HFFc6 (cell line): ENCODE measurements at regions not wholly inside any gene's neighbourhood (a gene's known extent, or its start where the extent isn't known, plus 50 kb on each side); places are given as distances from the start of the nearest gene placed in this dataset.

ENCODE experiments used
- DNase-seq: peaks from one replicate; pipeline ENCODE4 v3.0.0-alpha.2; 2018
- H3K27ac Mint-ChIP-seq: 2 replicates; pipeline ENCODE4 v1.8.0; 2020; ENCODE audit warnings: mild to moderate bottlenecking, mixed read lengths
- H3K27me3 Mint-ChIP-seq: 2 replicates; pipeline ENCODE4 v1.8.0; 2021; ENCODE audit warnings: mild to moderate bottlenecking, moderate library complexity, mixed read lengths; ENCODE audit not compliant: insufficient read depth
- H3K36me3 Mint-ChIP-seq: 2 replicates; pipeline ENCODE4 v1.8.0; 2021; ENCODE audit warnings: low read depth, mixed read lengths
- H3K4me1 Mint-ChIP-seq: 2 replicates; pipeline ENCODE4 v1.8.0; 2020; ENCODE audit warnings: low read depth, mixed read lengths
- H3K4me3 Mint-ChIP-seq: 2 replicates; pipeline ENCODE4 v1.8.0; 2020; ENCODE audit warnings: mild to moderate bottlenecking, moderate library complexity, mixed read lengths
- H3K9me3 Mint-ChIP-seq: 2 replicates; pipeline ENCODE4 v1.8.0; 2020; ENCODE audit warnings: mild to moderate bottlenecking, mixed read lengths
- TF ChIP-seq, protein P1 (sequence below): fragments of 200-600 bp; sonication (generic); IDR thresholded peaks from 2 replicates; pipeline ENCODE4 v1.5.0; 2021; ENCODE audit warnings: antibody characterized with exemption, mild to moderate bottlenecking

DNA sequence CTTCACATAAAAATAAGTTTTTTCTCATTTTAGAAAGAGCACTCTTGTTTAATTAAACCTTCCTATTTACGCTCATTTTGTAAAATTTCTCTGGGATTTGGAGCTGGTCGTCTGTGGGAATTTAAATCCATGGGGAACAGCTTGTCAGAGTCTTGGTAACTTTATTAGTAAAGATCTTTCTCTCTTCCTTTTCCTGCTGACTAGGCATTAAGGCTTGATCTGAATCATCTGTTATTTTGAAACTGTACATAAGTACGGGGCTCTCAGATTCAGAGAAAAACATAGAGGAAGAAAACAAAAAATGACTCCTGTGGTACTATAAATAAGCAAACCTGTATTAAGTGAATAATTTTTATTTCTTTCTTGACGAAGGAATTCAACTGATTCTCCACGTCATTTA, 150.2 kb downstream of the ST6GAL2 start:
- H3K36me3 Mint-ChIP-seq: no peaks in the 10 kb centered on the region
- no peaks in the 10 kb centered on the region; the same call in 1 of the 2 replicates for H3K27me3 Mint-ChIP-seq
- H3K4me1 Mint-ChIP-seq: no peaks in the 10 kb centered on the region
- H3K27ac Mint-ChIP-seq: no peak overlapping the region
- DNase-seq: no peak
- H3K4me3 Mint-ChIP-seq: no peak overlapping the region
- peaks cover 8% of the 10 kb centered on the region; the same call in 1 of the 2 replicates for H3K9me3 Mint-ChIP-seq
- TF ChIP-seq, protein P1, sequence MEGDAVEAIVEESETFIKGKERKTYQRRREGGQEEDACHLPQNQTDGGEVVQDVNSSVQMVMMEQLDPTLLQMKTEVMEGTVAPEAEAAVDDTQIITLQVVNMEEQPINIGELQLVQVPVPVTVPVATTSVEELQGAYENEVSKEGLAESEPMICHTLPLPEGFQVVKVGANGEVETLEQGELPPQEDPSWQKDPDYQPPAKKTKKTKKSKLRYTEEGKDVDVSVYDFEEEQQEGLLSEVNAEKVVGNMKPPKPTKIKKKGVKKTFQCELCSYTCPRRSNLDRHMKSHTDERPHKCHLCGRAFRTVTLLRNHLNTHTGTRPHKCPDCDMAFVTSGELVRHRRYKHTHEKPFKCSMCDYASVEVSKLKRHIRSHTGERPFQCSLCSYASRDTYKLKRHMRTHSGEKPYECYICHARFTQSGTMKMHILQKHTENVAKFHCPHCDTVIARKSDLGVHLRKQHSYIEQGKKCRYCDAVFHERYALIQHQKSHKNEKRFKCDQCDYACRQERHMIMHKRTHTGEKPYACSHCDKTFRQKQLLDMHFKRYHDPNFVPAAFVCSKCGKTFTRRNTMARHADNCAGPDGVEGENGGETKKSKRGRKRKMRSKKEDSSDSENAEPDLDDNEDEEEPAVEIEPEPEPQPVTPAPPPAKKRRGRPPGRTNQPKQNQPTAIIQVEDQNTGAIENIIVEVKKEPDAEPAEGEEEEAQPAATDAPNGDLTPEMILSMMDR: no peak

DNA sequence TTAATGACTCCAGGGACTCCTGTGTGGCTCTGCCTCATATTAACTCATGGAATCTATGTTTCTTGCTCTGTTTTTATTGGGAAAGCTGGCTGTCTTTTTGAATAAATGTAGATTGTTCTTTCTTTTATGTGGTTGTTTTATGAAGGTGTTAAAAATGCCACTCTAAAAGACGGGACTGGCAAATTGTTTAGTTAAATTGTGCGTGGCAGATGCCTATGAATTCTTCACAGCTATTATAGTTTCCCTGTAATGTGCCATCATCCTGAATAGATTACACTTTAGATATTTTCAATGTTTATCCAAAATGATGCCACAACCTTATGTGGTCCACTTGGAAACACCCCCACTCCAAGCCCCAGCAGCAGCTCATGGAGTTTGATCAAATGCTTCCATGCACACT, 149.7 kb downstream of the ST6GAL2 start:
- Mint-ChIP-seq H3K27me3 (no peaks in the 10 kb centered on the region; the same call in 1 of the 2 replicates), H3K9me3 (peaks cover 8% of the 10 kb centered on the region; the same call in 1 of the 2 replicates), H3K36me3 (no peaks in the 10 kb centered on the region), H3K4me3 (no peak overlapping the region), H3K4me1 (no peaks in the 10 kb centered on the region), H3K27ac (no peak overlapping the region)
- no peak for DNase-seq
- TF ChIP-seq, protein P1: no peak

DNA sequence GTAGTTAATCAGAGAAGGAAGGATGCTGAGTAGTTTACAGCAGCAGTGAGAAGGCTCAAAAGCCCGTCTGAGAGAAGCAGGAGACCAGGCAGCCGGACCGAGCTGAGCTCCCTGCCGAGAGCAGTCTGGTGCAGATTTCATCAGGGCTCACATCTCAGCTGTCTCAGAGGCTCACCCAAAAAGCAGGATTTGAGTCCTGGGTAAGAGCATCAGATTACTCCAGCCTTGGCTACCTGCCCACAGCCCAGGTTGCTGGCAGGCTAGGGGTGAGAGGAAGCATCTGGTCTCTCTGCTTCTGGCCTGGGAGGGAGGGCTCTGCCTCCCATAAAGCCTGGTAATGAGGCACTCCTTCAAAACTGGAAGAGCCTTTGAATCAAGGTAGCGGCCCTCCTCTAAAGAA, 140.5 kb downstream of the ST6GAL2 start:
- Mint-ChIP-seq H3K9me3 (no peaks in the 10 kb centered on the region), H3K27ac (no peak overlapping the region), H3K27me3 (no peaks in the 10 kb centered on the region), H3K4me1 (no peaks in the 10 kb centered on the region), H3K36me3 (no peaks in the 10 kb centered on the region; the same call in 1 of the 2 replicates), H3K4me3 (no peak overlapping the region)
- DNase-seq: no peak
- TF ChIP-seq, protein P1: no peak

DNA sequence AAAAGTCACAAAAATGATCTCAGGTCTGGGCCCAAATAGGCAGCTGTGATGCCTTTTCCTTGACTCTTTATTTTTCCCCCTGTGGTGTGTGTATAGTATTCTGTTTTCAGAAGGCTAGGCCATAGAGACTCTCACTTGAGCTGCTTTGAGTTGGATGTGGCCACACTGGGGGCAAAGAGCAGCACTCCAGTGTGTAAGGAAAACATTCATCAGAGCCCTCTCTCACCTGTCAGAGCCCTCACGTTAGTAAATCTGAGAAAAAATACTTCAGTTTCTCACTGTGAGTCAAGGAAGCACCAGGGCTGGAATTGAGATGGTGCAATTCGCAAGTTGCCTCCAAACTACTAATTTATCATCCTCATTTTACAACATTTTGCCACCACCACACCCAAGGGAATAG, 136.1 kb downstream of the ST6GAL2 start:
- no peaks in the 10 kb centered on the region for H3K9me3 Mint-ChIP-seq
- TF ChIP-seq, protein P1: no peak
- no peak overlapping the region for H3K4me3 Mint-ChIP-seq
- H3K27ac Mint-ChIP-seq: no peak overlapping the region
- no peaks in the 10 kb centered on the region for H3K4me1 Mint-ChIP-seq
- no peaks in the 10 kb centered on the region; the same call in 1 of the 2 replicates for H3K36me3 Mint-ChIP-seq
- H3K27me3 Mint-ChIP-seq: no peaks in the 10 kb centered on the region
- no peak for DNase-seq
